DND-41 (cell line): ENCODE measurements at regions not wholly inside any gene's neighbourhood (a gene's known extent, or its start where the extent isn't known, plus 50 kb on each side); places are given as distances from the start of the nearest gene placed in this dataset.

Experiments
- ATAC-seq: fragments of 200-7000 bp; cut with Tn5 transposase; 3 replicates; pipeline ENCODE4 v1.9.1; 2021; ENCODE audit warnings: low read depth; ENCODE audit not compliant: insufficient read depth
- DNase-seq: peaks from one replicate; pipeline ENCODE4 v3.0.0-alpha.2; 2020
- H2AFZ ChIP-seq: 2 replicates; pipeline ENCODE4 v1.6.0; 2012; ENCODE audit warnings: low read depth, low read length
- H3K27ac ChIP-seq: 2 replicates; pipeline ENCODE4 v1.5.1; 2012; ENCODE audit warnings: low read length, inconsistent platforms
- H3K27me3 ChIP-seq: fragments of 200-600 bp; sonication (generic); 2 replicates; pipeline ENCODE4 v1.6.0; 2012; ENCODE audit warnings: low read length, mild to moderate bottlenecking, inconsistent platforms; ENCODE audit not compliant: insufficient read depth, poor library complexity
- H3K36me3 ChIP-seq: 2 replicates; pipeline ENCODE4 v1.5.1; 2012; ENCODE audit warnings: low read length, inconsistent platforms; ENCODE audit not compliant: insufficient read depth
- H3K4me1 ChIP-seq: 2 replicates; pipeline ENCODE4 v1.5.1; 2012; ENCODE audit warnings: mild to moderate bottlenecking, low read length; ENCODE audit not compliant: insufficient read depth
- H3K4me2 ChIP-seq: 2 replicates; pipeline ENCODE4 v1.6.0; 2012; ENCODE audit warnings: mild to moderate bottlenecking, moderate library complexity, low read length, inconsistent platforms; ENCODE audit not compliant: insufficient read depth
- H3K4me3 ChIP-seq, 2 experiments: fragments of 200-600 bp in 1 of 2; shearing (Covaris generic) in 1 of 2; 2 replicates each; pipeline ENCODE4 v1.5.1; 2012 to 2016; ENCODE audit warnings: inconsistent platforms in 2 of 2, low read length in 2 of 2, mild to moderate bottlenecking in 2 of 2, low read depth in 1 of 2, moderate library complexity in 1 of 2
- H3K79me2 ChIP-seq: 2 replicates; pipeline ENCODE4 v1.6.0; 2012; ENCODE audit warnings: low read length, inconsistent platforms; ENCODE audit not compliant: insufficient read depth
- H3K9ac ChIP-seq: 2 replicates; pipeline ENCODE4 v1.6.0; 2012; ENCODE audit warnings: low read depth, mild to moderate bottlenecking, inconsistent platforms, low read length, moderate library complexity
- H3K9me3 ChIP-seq: 2 replicates; pipeline ENCODE4 v1.5.1; 2012; ENCODE audit warnings: low read length, moderate library complexity, mild to moderate bottlenecking, inconsistent platforms; ENCODE audit not compliant: insufficient read depth, severe bottlenecking
- H4K20me1 ChIP-seq: 2 replicates; pipeline ENCODE4 v1.6.0; 2012; ENCODE audit warnings: low read length; ENCODE audit not compliant: insufficient read depth
- CTCF ChIP-seq: IDR thresholded peaks from 2 replicates; pipeline ENCODE4 v1.5.1; 2012; ENCODE audit warnings: borderline replicate concordance, low read length, moderate library complexity, mild to moderate bottlenecking; ENCODE audit not compliant: poor library complexity, severe bottlenecking; ENCODE audit errors: extremely low read depth
- EZH2 ChIP-seq: IDR thresholded peaks from 3 replicates; pipeline ENCODE4 v1.6.1; 2012; ENCODE audit warnings: borderline replicate concordance, low read depth, mild to moderate bottlenecking, moderate library complexity, low read length, inconsistent platforms; ENCODE audit not compliant: severe bottlenecking

- Histone ChIP-seq H2AFZ (no peak overlapping the region), H3K79me2 (no peaks in the 10 kb centered on the region), H3K4me1 (no peaks in the 10 kb centered on the region), H3K27me3 (no peaks in the 10 kb centered on the region), H3K9me3 (no peaks in the 10 kb centered on the region), H3K9ac (no peak overlapping the region), H4K20me1 (no peaks in the 10 kb centered on the region), H3K27ac (no peak overlapping the region), H3K36me3 (no peaks in the 10 kb centered on the region), H3K4me3 (no peak overlapping the region), H3K4me2 (no peak overlapping the region)
- TF ChIP-seq CTCF: no peak
- TF ChIP-seq EZH2: no peak
- no peak for DNase-seq
- no peak for ATAC-seq
Observed at GRCh38 chrX:5082705-5083104, 1146.0 kb downstream of the NLGN4X start.

- Histone ChIP-seq H3K36me3 (no peaks in the 10 kb centered on the region), H2AFZ (no peak overlapping the region)
- no peak for ATAC-seq
Observed at GRCh38 chrX:5080791-5081190, 1147.9 kb downstream of the NLGN4X start.

GRCh38 chrX:5068550-5068949 lies 1160.1 kb downstream of the NLGN4X start:
- H3K4me2 ChIP-seq: no peak overlapping the region
- no peak for ATAC-seq
- DNase-seq: no peak

More at GRCh38 chrX:5080791-5081190, 1147.9 kb downstream of the NLGN4X start:
- no peak overlapping the region for H3K4me3 ChIP-seq
- no peaks in the 10 kb centered on the region for H3K4me1 ChIP-seq
- H3K9ac ChIP-seq: no peak overlapping the region
- no peaks in the 10 kb centered on the region for H3K79me2 ChIP-seq
- no peak overlapping the region for H3K4me2 ChIP-seq
- TF ChIP-seq EZH2: no peak
- TF ChIP-seq CTCF: no peak
- no peaks in the 10 kb centered on the region for H3K27me3 ChIP-seq
- DNase-seq: no peak
- no peaks in the 10 kb centered on the region for H4K20me1 ChIP-seq
- H3K27ac ChIP-seq: no peak overlapping the region
- H3K9me3 ChIP-seq: no peaks in the 10 kb centered on the region

More at GRCh38 chrX:5068550-5068949, 1160.1 kb downstream of the NLGN4X start:
- TF ChIP-seq EZH2 (no peak), CTCF (no peak)
- Histone ChIP-seq H2AFZ (no peak overlapping the region), H3K27ac (no peak overlapping the region), H3K9me3 (no peaks in the 10 kb centered on the region), H3K36me3 (no peaks in the 10 kb centered on the region), H3K27me3 (no peaks in the 10 kb centered on the region), H3K9ac (no peak overlapping the region), H3K4me3 (no peak overlapping the region), H3K4me1 (no peaks in the 10 kb centered on the region), H3K79me2 (no peaks in the 10 kb centered on the region), H4K20me1 (no peaks in the 10 kb centered on the region)
